ENCODE measurements at regions not wholly inside any gene's neighbourhood (a gene's known extent, or its start where the extent isn't known, plus 50 kb on each side); places are given as distances from the start of the nearest gene placed in this dataset.

DNA sequence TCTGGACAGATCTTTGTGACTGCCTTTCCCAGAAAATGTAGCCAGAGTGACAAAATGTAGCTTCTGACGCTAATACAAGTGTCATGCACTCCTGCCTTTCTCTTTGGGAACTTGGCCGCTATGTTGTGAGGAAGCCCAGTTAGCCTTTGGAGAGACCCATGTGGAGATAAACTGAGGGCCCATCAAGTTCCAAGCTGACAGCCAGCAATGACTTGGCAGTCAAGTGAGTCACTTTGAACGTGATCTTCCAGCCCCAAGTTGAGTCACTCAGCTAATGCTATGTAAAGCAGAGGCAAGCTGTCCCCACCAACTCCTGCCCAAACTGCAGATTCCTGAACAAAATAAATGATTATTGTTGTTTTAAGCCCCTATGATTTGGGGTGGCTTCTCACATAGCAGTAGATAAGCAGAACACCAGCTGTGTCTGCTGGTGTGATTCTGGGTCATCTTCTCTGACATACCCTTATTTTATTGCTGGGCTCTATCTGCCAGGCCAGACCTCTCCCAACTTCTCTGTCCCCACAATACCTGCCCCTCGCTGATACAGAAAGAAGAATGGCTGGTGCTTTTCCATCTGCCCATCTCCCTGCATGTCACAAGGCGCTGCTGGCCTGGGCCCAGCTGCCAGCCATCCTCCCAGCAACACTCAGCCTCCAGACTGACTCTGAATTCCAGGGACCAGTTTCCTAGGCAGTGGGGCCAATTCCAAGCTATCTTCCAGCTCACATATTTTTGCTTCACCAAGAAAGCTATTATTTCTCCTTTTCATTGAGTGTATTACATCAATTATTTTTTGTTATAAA, 274.8 kb downstream of the LRFN2 start:
- peak; percentile 52 for DNase-seq

DNA sequence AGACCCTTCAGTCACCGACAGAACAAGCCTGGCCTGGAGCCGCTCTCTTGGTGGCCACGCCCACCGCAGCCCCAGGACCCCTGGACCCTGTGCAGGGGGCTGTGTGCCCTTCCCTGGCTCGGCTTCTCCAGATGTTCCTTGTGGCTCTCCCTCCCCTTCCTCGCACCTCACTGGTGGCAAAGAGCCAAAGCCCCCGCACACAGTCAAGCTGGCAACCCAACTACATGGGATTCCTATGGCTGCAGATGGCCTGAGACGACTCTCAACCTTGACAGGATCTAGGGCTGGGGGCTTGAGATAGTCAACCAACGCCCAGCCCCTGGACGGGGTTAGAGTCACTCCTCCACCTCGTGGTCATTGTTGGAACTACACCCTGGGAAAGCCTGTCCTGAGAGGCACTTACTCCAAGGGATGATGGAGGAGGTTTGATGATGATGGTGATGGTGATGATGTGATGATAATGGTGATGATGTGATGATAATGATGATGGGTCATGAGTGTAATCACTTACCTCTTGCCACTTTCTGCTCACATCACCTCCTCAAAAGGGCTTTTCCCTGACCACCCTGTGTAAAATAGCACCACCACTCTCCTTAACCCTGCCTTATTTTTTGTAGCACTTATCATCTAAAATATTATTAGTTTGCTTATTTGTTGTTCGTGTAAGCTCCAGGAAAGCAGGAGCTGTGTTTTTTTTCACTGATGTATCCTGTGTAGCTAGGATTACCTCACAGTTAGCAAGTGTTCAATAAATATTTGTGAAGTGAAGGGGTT, 278.4 kb downstream of the LRFN2 start:
- DNase-seq: peak; percentile 64

DNA sequence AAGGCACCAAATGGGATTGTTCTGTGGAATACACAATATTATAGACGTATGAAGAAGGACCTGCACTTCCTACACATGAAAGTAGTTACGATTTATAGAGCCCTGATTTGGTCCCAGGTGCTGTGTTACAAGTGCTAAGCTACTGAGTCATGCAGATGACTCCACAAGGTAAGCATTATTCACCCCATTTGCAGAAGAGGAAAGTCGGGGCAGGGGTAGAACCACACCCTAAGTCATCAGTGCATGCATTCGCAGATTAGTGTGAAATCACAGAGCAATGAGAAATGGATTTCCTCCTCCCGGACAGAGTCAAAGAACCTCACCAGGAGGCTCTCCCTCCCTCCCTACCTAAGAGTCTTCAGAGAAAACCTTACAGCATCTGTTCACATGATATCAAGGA, 279.5 kb downstream of the LRFN2 start:
- no peak for DNase-seq

DNA sequence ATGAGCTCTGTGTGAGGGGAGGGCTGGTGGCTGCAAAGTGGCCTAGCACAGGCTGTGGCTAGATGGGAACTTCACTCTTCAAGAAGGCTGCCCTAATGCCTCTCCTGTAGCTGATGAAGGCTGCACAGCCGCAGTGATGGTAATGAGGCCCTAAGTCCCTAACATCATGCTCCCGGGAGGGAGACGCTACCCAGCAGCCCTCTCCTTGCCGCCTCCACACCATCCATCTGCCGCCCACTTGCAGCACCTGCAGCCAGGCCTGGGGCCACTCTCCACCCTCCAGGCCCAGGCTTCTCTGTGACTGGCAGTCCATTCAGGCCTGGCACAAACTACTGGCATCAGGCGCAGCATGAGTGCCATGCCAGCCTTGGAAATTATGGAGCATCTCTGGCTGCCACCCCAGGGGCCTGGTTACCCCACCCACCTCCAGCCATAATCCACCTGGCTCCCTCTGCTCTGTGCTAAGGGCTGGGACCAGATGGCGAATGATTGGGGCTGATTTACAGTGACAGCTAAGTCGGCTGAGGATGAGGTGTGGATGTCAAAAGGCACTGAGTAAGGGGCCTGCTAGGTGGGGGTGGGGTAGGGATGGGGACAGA, 284.2 kb downstream of the LRFN2 start:
- no peak for DNase-seq

DNA sequence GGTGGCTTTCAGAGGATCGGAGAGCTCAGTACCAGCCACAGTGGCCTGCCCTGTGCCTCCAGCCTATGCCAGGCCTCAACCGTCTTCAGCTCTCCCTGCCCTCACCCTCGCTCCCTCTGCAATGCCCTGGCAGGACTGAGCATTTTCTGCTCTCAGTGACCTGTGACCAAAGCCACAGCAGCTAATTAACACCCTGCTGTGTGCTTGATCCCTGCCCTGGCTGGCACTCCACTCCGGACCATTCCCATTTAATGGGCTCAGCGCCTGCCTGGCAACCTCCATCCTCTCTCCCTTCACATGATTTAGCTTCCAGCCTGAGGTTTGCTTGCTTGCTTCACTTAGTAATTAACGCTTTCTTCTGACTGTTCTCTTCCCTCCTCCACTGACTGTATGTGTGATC, 287.5 kb downstream of the LRFN2 start:
- no peak for DNase-seq

DNA sequence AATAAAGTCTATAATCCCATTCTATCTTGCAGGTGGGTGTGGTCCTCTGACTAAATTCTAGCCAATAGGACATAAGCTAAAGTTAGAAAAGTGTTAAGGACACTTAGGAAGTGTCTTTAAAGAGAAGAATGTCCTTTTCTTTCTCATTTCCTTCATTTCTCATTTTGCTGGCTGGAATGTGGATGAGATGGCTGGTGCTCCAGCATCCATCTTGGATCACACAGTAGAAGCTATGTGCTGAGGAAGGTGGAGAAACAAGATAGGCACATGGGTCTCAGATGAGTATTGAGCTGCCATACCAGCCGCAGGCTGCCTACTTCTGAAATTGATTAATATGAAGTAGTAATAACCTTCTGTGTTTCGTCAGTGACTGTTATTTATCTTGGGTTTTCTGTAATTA, 289.0 kb downstream of the LRFN2 start:
- DNase-seq: no peak

DNA sequence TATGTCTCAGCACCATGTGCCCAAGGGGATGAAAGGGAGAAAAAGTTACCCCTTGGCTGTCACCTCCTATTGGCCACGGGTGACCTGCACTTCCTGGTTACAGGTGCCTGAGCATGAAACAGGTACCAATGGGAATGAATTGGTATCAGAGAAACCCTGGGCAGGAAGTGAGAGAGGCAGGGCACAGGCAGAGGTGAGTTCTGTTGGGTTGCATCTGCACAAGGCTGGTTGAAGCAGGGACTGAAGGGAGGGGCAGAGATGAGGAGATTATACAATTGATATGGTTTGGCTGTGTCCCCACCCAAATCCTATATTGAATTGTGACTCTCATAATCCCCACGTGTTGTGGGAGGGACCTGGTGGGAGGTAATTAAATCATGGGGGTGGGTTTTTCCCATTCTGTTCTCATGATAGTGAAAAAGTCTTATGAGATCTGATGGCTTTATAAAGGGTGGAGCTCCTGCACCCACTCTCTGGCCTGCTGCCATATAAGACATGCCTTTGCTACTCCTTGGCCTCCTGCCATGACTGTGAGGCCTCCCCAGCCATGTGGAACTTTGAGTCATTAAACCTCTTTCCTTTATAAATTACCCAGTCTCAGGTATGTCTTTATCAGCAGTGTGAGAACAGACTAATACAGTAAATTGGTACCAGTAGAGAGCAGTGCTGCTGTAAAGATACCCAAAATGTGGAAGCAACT, 291.8 kb downstream of the LRFN2 start:
- peak; percentile 16 for DNase-seq

DNA sequence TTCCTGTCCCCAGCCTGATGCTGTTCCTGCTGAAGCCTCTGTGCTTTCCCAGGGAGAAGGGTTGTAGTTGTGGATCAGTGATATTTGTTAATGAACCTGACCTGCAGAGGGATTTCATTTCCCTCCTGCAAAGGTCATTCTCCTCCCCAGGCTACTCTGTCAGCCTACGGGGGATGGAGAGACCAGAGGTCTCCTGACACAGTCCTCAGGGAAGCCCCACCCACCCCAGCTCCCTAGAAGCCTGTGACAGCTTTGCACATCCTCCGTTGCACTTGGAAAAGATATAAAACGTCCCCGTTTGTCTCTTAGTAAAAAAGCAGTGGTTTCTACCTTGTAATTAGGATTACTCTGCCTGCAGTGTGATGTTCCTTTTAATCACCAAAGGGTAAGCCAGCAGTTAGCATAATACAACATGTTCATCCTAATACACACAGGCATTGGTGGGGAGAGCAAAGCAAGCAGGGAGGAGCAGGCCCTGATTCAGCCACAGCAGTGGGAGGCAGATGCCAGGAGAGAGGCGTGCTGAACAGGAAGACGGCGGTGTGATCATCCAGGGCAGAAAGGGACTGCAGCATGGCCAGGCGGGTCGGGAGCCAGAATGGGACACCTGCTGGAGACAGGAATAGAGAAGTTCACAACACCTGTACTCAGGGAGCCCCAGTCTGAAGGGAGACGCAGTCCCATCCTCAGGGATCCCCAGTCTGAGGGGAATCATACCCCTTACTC, 293.5 kb downstream of the LRFN2 start:
- DNase-seq: no peak

DNA sequence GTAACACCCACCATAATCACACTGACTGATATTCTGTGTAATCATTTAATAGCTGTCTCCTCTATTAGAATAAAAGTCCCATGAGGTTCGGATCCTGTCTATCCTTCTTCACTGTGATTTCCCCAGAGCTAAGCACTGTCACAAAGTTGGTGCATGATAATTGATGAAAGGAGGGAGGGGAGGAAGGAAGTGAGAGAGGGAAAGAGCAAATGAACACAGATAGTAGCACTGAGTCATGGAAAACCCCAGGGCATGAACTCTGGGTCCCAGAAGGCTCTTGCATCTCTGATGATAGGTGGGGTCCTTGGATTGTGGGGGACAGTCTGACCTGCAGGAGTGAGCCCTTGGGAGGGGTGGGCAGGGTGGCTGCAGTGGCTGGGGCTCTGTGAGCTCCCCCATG, 294.1 kb downstream of the LRFN2 start:
- DNase-seq: no peak

DNA sequence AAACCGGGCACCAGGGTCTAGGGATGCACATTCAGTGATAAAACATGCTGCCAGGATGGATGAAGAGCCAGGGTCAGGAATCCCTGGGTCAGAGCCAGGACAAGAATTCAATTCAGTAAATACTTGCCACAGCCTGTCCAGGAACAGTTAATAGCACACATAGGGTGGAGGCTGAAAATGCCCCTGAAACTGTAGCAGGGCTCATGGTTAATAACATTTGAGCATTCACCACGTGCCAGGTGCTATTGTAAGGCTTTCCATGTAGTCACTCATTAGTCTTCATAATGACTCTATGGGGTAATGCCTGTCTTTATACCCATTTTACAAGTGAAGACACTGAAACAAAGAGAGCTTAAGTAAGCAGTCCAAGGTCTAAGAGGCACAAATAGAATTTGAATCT, 296.3 kb downstream of the LRFN2 start:
- no peak for DNase-seq

DNA sequence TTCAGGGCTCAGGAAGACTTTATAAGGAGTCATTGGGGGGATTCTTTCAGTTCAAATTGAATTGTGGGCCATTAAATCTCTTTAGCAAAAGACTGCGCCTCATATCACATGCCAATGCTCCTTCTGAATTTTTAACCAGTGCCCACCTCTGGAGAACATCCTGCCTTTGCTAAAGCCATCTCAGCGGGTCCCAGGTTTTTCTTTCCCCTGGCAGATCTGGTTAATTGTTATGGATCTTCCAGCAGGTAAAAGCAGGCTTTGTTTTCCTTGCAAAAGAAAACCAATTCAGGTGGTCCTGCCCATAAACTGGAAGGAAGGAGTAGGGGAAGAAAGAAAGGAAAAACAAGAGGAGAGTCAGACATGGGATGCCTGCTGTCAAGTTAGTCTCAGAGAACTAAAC, 298.2 kb downstream of the LRFN2 start:
- no peak for DNase-seq

DNA sequence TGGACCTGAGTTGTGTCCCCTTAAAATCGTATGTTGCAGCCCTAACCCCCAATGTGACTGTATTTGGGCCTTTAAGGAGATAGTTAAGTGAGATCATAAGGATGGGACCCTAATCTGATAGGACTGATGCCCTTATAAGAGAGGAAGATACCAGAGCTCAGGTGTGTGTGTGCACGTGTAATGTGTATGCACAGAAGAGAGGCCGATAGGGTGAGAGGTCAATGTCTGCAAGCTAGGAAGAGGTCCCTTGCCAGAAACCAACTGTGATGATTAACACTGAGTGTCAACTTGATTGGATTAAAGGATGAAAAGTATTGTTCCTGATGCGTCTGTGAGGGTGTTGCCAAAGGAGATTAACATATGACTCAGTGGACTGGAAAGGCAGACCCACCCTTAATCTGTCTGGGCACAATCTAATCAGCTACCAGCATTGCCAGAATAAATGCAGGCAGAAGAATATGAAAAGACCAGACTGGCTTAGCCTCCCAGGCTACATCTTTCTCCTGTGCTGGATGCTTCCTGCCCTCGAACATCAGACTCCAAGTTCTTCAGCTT, 299.8 kb downstream of the LRFN2 start:
- no peak for DNase-seq

DNA sequence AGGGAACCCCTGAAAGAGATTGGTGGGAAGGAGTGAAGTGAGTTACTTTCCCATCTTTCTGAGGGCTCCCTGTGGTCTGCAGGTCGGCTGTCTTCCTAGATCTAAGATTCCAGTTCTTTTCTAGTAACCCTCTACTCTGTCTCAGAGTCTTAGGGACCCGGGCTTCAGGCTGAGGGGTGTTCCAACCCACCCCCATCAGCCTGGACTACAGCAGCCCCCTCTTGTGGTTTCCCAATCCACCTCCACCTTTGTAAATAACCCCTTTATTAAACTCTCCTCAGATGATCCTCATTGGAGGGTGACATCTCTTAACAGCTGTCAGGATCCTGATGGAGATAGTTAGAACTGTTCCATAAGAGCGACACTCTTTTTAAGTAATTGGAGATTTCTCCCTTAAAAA, 300.4 kb downstream of the LRFN2 start:
- no peak for DNase-seq

DNA sequence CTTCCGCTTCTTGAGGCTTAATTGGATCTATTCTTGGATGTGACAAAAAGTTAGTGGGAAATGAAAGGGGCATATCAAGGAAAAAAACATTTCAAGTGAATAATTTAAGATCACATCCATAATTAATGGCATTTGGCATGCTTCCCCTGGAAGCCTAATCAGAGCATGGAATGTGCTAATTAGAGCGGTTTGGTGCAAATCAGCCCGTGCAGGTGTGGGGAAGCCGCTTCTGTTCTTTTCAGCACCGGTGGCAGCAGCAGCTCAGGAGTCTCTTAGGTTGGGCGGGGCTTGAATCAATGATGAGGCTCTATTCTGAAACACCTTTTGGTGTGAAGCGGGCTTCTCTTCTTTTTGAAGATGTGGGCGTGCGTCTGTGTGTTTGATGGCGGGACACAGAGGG, 301.2 kb downstream of the LRFN2 start:
- DNase-seq: no peak

DNA sequence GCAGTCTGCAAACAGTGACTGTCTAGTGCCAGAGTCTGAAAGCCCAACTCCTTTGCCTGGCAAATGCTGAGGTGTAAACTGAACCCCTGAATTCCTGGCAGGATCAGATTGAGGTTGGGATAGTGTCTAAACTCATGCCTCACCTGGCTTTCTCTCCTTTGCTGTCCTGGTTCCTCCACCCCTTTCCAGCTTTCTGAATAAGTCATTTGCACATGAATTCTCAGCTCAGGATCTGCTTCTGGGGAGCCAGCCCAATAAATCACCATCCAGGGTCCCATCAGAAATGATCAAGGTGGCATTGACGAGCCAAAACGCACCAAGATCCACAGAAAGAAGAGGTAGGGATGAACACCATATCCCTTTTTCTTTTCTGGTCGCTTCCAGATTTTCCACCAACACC, 301.6 kb downstream of the LRFN2 start:
- no peak for DNase-seq

DNA sequence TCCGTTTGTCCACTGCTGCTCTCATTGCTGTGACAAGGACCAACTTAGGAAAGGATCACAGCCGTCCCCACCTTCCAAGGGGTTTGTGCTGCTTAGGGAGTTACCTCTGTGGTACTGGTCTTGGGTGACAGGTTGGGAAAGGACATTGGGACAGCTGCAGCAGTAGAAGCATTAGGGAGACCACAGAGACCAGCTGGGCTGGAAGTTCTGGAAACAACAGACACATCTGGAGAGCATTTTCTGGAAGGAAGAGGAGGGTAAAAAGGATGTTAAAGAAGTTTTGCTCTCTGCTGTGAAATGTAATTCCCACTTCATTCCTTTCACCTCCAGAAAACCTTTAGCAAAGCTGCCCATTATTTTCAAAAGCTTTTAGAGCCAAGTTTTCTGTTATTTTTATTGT, 304.2 kb downstream of the LRFN2 start:
- DNase-seq: no peak

DNA sequence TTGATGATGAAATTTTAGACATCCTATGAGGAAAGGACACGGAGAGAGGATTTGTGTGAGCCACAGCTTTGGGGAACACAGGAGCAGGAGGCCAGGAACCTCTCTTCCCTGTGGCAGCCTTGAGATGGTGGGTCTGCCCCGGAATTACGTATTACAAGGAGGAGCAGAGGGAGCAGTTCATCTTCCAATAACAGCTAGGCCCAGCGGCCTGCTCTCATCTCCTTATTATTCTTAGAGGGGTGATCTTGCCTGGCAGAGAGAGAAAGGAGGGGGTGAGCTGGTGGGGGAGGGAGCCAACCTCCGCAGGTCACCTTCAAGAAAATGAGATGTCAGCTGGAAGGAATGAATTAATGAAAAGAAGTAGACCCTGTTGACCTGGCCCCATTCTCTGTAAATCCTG, 305.8 kb downstream of the LRFN2 start:
- no peak for DNase-seq

DNA sequence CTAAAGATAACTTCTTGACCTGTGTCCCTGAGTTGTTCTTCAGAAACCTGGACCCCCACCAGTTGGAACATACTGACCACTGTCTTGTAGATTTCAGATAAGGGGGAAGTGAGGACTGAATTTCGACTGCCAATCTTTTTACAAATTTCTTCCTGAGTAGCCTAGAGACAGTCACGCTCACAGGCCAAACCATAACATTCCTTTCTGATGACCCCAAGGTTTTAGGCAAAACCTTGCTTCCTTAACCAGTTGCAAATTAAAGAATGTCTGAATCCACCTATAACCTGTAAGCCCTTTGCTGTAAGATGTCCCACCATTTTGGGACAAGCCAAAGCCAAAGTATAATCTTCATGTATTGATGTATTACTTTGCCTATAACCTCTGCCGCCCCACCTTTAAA, 306.9 kb downstream of the LRFN2 start:
- DNase-seq: no peak

DNA sequence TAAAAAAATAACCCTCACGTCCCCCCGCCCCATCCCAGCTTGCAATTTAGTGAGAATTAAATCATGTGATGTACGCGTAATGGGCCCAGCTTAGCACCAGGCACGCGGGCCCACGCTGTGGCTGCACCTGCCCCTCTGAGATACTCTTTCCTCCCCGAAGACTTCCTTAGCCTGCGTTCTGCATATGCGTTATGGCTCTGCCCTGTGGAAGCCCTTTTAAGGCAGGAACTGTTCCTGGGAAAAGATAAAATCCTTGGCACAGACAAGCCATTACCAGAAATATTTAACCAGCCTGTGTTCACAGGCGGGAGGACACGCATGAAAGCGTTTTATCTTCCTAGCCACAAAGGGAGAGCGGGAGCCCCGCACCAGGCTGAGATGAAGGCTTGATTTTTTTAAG, 311.0 kb downstream of the LRFN2 start:
- DNase-seq: no peak

DNA sequence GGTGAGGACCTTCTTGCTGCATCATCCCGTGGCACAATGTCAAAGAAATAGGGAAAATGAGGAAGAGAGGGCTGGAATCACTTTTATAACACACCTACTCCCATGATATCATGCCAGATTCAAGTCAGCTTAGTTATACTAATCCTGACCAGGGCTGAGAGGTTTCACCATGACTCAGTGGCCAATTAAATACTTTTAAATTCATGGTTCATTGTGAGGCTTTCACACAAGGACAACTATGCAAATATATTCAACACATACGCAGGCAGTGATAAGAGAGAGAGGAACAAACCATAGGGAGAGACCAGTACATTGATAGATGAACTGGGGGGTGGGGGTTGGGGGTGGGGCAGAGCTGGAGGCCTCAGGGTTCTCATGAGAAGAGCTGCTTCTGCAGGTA, 313.1 kb downstream of the LRFN2 start:
- DNase-seq: no peak

DNA sequence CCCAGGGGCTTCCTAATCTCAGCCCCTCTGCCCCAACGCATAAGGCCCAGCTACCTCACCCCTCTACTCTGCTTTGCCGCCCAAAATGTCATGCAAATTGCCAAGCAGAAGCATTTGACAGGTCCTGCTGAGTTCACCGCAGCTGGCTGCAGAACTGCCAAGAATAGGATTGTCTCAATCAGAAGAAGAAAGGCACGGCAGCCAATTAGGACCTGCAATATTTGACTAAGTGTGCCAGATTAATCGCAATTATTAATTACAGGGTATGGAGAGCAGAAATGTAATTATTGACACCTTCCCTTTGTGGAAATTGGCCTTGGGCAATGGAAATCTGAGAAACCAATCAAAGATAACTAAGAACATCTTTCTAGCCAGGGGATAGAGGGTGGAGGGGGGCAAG, 318.6 kb downstream of the LRFN2 start:
- no peak for DNase-seq

DNA sequence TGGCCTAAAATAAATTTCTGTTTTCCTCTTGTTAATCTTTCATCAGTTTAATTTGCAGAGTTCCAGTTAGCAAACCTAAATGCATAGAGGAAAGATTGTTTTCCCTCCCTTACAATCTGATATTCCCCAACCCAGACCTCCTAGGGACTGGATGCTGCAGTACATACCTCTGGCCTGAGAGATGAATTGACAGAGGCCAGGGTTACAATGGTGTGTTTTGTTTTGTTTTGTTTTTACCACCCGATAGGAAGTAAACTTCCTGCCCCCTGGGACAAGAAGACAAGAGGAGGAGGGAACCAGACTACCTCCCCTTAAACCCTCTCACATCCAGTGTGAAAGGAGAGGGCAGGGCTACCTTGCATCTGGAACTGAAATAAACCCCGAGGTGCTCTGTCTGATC, 319.0 kb downstream of the LRFN2 start:
- DNase-seq: no peak
